NCI-H1105 treated with DMSO at 0.1 percent for 48 hours (cell line): ENCODE measurements at regions not wholly inside any gene's neighbourhood (a gene's known extent, or its start where the extent isn't known, plus 50 kb on each side); places are given as distances from the start of the nearest gene placed in this dataset.
"Not testable (repeated sequence)": the region's sequence is repeated elsewhere in the genome, so short reads cannot be mapped to it uniquely, and the experiment has no call there.

Experiments used
- DNase-seq: peaks from one replicate; lab custom pipeline; 2025; lab: John Stamatoyannopoulos, UW

- DNase-seq, result no peak
These were observed 1344.9 kb downstream of the BRD1 start for GRCh38 chr22:48482771-48483170.

- DNase-seq, result not testable (repeated sequence)
These were observed 1345.5 kb downstream of the BRD1 start for GRCh38 chr22:48482198-48482597.

GRCh38 chr22:48481748-48482147 is 1345.9 kb downstream of the BRD1 start:
- no peak for DNase-seq

- no peak for DNase-seq
These were observed 1349.0 kb downstream of the BRD1 start for GRCh38 chr22:48478529-48479265.

- no peak for DNase-seq
These were observed 1349.5 kb downstream of the BRD1 start for GRCh38 chr22:48478124-48478523.

GRCh38 chr22:48477031-48477721 is 1350.5 kb downstream of the BRD1 start:
- DNase-seq, result no peak

- DNase-seq, result no peak
These were observed 1351.1 kb downstream of the BRD1 start for GRCh38 chr22:48476577-48476976.

GRCh38 chr22:48475661-48476345 is 1351.9 kb downstream of the BRD1 start:
- no peak for DNase-seq

GRCh38 chr22:48474881-48475280 is 1352.8 kb downstream of the BRD1 start:
- DNase-seq, result no peak

GRCh38 chr22:48473202-48473601 is 1354.5 kb downstream of the BRD1 start:
- no peak for DNase-seq

- no peak for DNase-seq
These were observed 1363.4 kb downstream of the BRD1 start for GRCh38 chr22:48464246-48464645.

- DNase-seq, result no peak
These were observed 1367.5 kb downstream of the BRD1 start for GRCh38 chr22:48459859-48460823.

- no peak for DNase-seq
These were observed 1368.4 kb downstream of the BRD1 start for GRCh38 chr22:48459259-48459658.

GRCh38 chr22:48456449-48456848 is 1371.2 kb downstream of the BRD1 start:
- no peak for DNase-seq

GRCh38 chr22:48453751-48454485 is 1373.8 kb downstream of the BRD1 start:
- DNase-seq, result no peak

- DNase-seq, result no peak
These were observed 1374.5 kb downstream of the BRD1 start for GRCh38 chr22:48453171-48453570.

GRCh38 chr22:48452766-48453165 is 1374.9 kb downstream of the BRD1 start:
- DNase-seq, result no peak

GRCh38 chr22:48451891-48452290 is 1375.8 kb downstream of the BRD1 start:
- DNase-seq, result no peak

GRCh38 chr22:48450188-48450825 is 1377.4 kb downstream of the BRD1 start:
- no peak for DNase-seq

GRCh38 chr22:48449466-48450187 is 1378.0 kb downstream of the BRD1 start:
- DNase-seq, result no peak
